ENCODE measurements at regions not wholly inside any gene's neighbourhood (a gene's known extent, or its start where the extent isn't known, plus 50 kb on each side); places are given as distances from the start of the nearest gene placed in this dataset.

GRCh38 chr3:102122527-102122926, 273.2 kb downstream of the NFKBIZ start:
- H3K36me3 ChIP-seq (ENCODE audit: control insufficient read depth in 3 of 3, insufficient read depth in 3 of 3, low read length in 3 of 3) = no peaks in the 10 kb centered on the region
- no peak overlapping the region for H3K27ac ChIP-seq (ENCODE audit: low read depth, low read length)
- peaks cover 0 to 3% (median 0%) of the 10 kb centered on the region in 3 donors for H3K9me3 ChIP-seq (ENCODE audit: control insufficient read depth in 3 of 3, low read length in 3 of 3)
- H3K4me1 ChIP-seq (ENCODE audit: control insufficient read depth in 3 of 3, insufficient read depth in 3 of 3, low read length in 3 of 3) = no peaks in the 10 kb centered on the region
- H3K27me3 ChIP-seq (ENCODE audit: control insufficient read depth in 3 of 3, insufficient read depth in 3 of 3, low read length in 3 of 3) = no peaks in the 10 kb centered on the region
- H3K9ac ChIP-seq (ENCODE audit: low read depth in 1 of 3, low read length in 3 of 3) = no peak overlapping the region
- no peak overlapping the region for H3K4me3 ChIP-seq (ENCODE audit: low read length in 3 of 3)

- H3K27ac ChIP-seq (ENCODE audit: low read depth, low read length) = no peak overlapping the region
These were observed 274.4 kb downstream of the NFKBIZ start for GRCh38 chr3:102123590-102124190.

DNA sequence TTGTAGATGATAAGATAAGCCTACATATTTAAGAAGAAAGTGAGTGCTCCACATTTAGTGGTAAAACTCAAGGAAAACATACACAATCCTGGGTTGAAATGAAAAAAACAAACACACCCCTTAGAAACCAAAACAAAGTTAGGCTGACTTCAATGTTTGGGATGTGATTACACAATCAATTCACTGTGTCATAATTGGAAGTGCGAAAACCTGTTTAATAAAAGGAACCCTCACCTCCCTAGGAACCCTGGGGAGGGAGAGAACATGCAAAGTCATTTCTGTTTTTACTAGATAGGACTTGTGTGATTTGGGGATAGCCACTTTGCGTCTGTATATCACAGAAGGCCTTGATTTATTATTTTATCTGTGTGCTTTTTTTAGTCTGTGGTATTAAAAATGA, 275.0 kb downstream of the NFKBIZ start:
- no peak overlapping the region for H3K27ac ChIP-seq (ENCODE audit: low read depth, low read length)
- no peaks in the 10 kb centered on the region for H3K36me3 ChIP-seq (ENCODE audit: control insufficient read depth in 3 of 3, insufficient read depth in 3 of 3, low read length in 3 of 3)
- no peaks in the 10 kb centered on the region for H3K27me3 ChIP-seq (ENCODE audit: control insufficient read depth in 3 of 3, insufficient read depth in 3 of 3, low read length in 3 of 3)
- H3K9me3 ChIP-seq (ENCODE audit: control insufficient read depth in 3 of 3, low read length in 3 of 3) = peaks cover 0 to 3% (median 0%) of the 10 kb centered on the region in 3 donors
- H3K9ac ChIP-seq (ENCODE audit: low read depth in 1 of 3, low read length in 3 of 3) = no peak overlapping the region
- H3K4me3 ChIP-seq (ENCODE audit: low read length in 3 of 3) = no peak overlapping the region
- no peaks in the 10 kb centered on the region for H3K4me1 ChIP-seq (ENCODE audit: control insufficient read depth in 3 of 3, insufficient read depth in 3 of 3, low read length in 3 of 3)

More at GRCh38 chr3:102123590-102124190, 274.4 kb downstream of the NFKBIZ start:
- H3K4me1 ChIP-seq (ENCODE audit: control insufficient read depth in 3 of 3, insufficient read depth in 3 of 3, low read length in 3 of 3) = no peaks in the 10 kb centered on the region
- H3K9me3 ChIP-seq (ENCODE audit: control insufficient read depth in 3 of 3, low read length in 3 of 3) = peaks cover 0 to 3% (median 0%) of the 10 kb centered on the region in 3 donors
- no peak overlapping the region for H3K9ac ChIP-seq (ENCODE audit: low read depth in 1 of 3, low read length in 3 of 3)
- no peaks in the 10 kb centered on the region for H3K36me3 ChIP-seq (ENCODE audit: control insufficient read depth in 3 of 3, insufficient read depth in 3 of 3, low read length in 3 of 3)
- no peaks in the 10 kb centered on the region for H3K27me3 ChIP-seq (ENCODE audit: control insufficient read depth in 3 of 3, insufficient read depth in 3 of 3, low read length in 3 of 3)
- no peak overlapping the region for H3K4me3 ChIP-seq (ENCODE audit: low read length in 3 of 3)

GRCh38 chr3:102124704-102125103, 275.4 kb downstream of the NFKBIZ start:
- Histone ChIP-seq H3K9me3 (ENCODE audit: control insufficient read depth in 3 of 3, low read length in 3 of 3) (peaks cover 0 to 3% (median 0%) of the 10 kb centered on the region in 3 donors), H3K4me1 (ENCODE audit: control insufficient read depth in 3 of 3, insufficient read depth in 3 of 3, low read length in 3 of 3) (no peaks in the 10 kb centered on the region), H3K36me3 (ENCODE audit: control insufficient read depth in 3 of 3, insufficient read depth in 3 of 3, low read length in 3 of 3) (no peaks in the 10 kb centered on the region), H3K4me3 (ENCODE audit: low read length in 3 of 3) (no peak overlapping the region), H3K27me3 (ENCODE audit: control insufficient read depth in 3 of 3, insufficient read depth in 3 of 3, low read length in 3 of 3) (no peaks in the 10 kb centered on the region), H3K27ac (ENCODE audit: low read depth, low read length) (no peak overlapping the region), H3K9ac (ENCODE audit: low read depth in 1 of 3, low read length in 3 of 3) (no peak overlapping the region)

GRCh38 chr3:102125197-102125993, 276.1 kb downstream of the NFKBIZ start:
- Histone ChIP-seq H3K27ac (ENCODE audit: low read depth, low read length) (no peak overlapping the region), H3K4me3 (ENCODE audit: low read length in 3 of 3) (no peak overlapping the region), H3K27me3 (ENCODE audit: control insufficient read depth in 3 of 3, insufficient read depth in 3 of 3, low read length in 3 of 3) (no peaks in the 10 kb centered on the region), H3K9me3 (ENCODE audit: control insufficient read depth in 3 of 3, low read length in 3 of 3) (peaks cover 0 to 3% (median 0%) of the 10 kb centered on the region in 3 donors), H3K9ac (ENCODE audit: low read depth in 1 of 3, low read length in 3 of 3) (no peak overlapping the region), H3K4me1 (ENCODE audit: control insufficient read depth in 3 of 3, insufficient read depth in 3 of 3, low read length in 3 of 3) (peaks cover 0 to 4% (median 0%) of the 10 kb centered on the region in 3 donors), H3K36me3 (ENCODE audit: control insufficient read depth in 3 of 3, insufficient read depth in 3 of 3, low read length in 3 of 3) (no peaks in the 10 kb centered on the region)

- Histone ChIP-seq H3K36me3 (ENCODE audit: control insufficient read depth in 3 of 3, insufficient read depth in 3 of 3, low read length in 3 of 3) (no peaks in the 10 kb centered on the region), H3K27me3 (ENCODE audit: control insufficient read depth in 3 of 3, insufficient read depth in 3 of 3, low read length in 3 of 3) (no peaks in the 10 kb centered on the region), H3K27ac (ENCODE audit: low read depth, low read length) (no peak overlapping the region), H3K4me3 (ENCODE audit: low read length in 3 of 3) (no peak overlapping the region), H3K4me1 (ENCODE audit: control insufficient read depth in 3 of 3, insufficient read depth in 3 of 3, low read length in 3 of 3) (peaks cover 0 to 5% (median 0%) of the 10 kb centered on the region in 3 donors), H3K9me3 (ENCODE audit: control insufficient read depth in 3 of 3, low read length in 3 of 3) (peaks cover 0 to 3% (median 0%) of the 10 kb centered on the region in 3 donors), H3K9ac (ENCODE audit: low read depth in 1 of 3, low read length in 3 of 3) (no peak overlapping the region)
These were observed 276.7 kb downstream of the NFKBIZ start for GRCh38 chr3:102125994-102126368.

DNA sequence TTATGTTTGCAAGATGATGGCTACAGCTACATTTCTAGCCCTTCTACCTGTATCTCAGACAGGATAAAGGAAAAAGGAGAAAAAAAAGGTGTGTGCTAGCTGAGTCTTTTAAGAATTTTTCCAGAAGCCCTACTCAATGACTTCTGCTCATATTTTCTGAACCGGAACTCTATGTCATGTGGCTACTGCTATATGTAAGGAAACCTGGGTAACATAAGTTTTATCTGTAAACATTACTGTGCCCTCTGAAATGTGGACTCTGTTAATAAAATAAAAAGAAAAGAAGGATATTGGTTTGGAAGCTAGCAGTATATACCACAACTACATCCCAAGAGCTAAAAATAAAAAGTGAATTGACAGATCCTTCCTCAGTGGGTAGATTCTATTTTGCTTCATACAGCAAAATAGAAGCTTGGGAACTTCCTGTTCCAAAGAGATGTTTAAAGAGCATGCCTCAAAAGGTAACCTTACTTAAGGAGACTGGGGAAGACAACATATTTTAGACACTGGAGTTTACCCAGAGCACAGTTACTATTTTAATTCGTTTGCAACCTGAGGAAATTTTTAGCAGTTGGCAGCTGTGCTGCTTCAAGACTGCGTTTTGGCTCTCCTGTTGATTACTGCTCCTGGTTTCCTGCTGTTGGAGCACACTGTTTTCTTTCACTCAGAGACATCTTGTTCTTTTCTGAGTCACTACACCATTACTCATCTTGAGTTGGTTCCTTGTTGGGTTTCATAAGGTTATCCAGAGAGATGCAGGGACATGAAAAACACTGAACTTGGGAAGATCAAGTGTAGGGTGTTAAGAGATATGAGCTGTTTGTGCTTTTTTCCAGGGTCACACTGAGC, 280.7 kb downstream of the NFKBIZ start:
- Histone ChIP-seq H3K9ac (ENCODE audit: low read depth in 1 of 3, low read length in 3 of 3) (no peak overlapping the region), H3K27me3 (ENCODE audit: control insufficient read depth in 3 of 3, insufficient read depth in 3 of 3, low read length in 3 of 3) (no peaks in the 10 kb centered on the region)

GRCh38 chr3:102132370-102132769, 283.1 kb downstream of the NFKBIZ start:
- no peak overlapping the region for H3K9ac ChIP-seq (ENCODE audit: low read depth in 1 of 3, low read length in 3 of 3)
- peaks cover 0 to 5% (median 0%) of the 10 kb centered on the region in 3 donors for H3K4me1 ChIP-seq (ENCODE audit: control insufficient read depth in 3 of 3, insufficient read depth in 3 of 3, low read length in 3 of 3)
- no peaks in the 10 kb centered on the region for H3K27me3 ChIP-seq (ENCODE audit: control insufficient read depth in 3 of 3, insufficient read depth in 3 of 3, low read length in 3 of 3)
- H3K36me3 ChIP-seq (ENCODE audit: control insufficient read depth in 3 of 3, insufficient read depth in 3 of 3, low read length in 3 of 3) = no peaks in the 10 kb centered on the region
- no peak overlapping the region for H3K4me3 ChIP-seq (ENCODE audit: low read length in 3 of 3)
- no peak overlapping the region for H3K27ac ChIP-seq (ENCODE audit: low read depth, low read length)
- no peaks in the 10 kb centered on the region for H3K9me3 ChIP-seq (ENCODE audit: control insufficient read depth in 3 of 3, low read length in 3 of 3)

More for the DNA sequence above, 280.7 kb downstream of the NFKBIZ start:
- Histone ChIP-seq H3K4me3 (ENCODE audit: low read length in 3 of 3) (no peak overlapping the region), H3K9me3 (ENCODE audit: control insufficient read depth in 3 of 3, low read length in 3 of 3) (no peaks in the 10 kb centered on the region), H3K36me3 (ENCODE audit: control insufficient read depth in 3 of 3, insufficient read depth in 3 of 3, low read length in 3 of 3) (no peaks in the 10 kb centered on the region), H3K27ac (ENCODE audit: low read depth, low read length) (peak overlapping the region; percentile 25), H3K4me1 (ENCODE audit: control insufficient read depth in 3 of 3, insufficient read depth in 3 of 3, low read length in 3 of 3) (peaks cover 0 to 5% (median 0%) of the 10 kb centered on the region in 3 donors)

DNA sequence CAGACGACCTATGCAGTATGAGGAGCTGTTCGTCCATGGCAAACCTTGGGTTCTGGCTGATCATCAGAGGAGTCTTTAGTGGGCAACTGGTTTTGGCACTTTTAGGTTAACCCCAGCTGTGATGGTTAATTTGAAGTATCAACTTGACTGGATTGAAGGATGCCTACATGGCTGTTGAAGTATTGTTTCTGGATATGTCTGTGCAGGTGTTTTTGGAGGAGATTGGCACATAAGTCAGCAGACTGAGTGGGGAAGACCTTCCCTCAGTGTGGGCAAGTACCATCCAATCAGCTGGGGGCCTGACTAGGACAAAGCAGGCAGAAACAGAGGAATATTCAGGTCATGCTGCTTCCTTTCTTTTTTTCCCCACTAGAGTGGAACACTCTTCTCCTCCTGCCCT, 284.1 kb downstream of the NFKBIZ start:
- no peak overlapping the region for H3K27ac ChIP-seq (ENCODE audit: low read depth, low read length)
- H3K27me3 ChIP-seq (ENCODE audit: control insufficient read depth in 3 of 3, insufficient read depth in 3 of 3, low read length in 3 of 3) = no peaks in the 10 kb centered on the region
- H3K36me3 ChIP-seq (ENCODE audit: control insufficient read depth in 3 of 3, insufficient read depth in 3 of 3, low read length in 3 of 3) = no peaks in the 10 kb centered on the region
- H3K9me3 ChIP-seq (ENCODE audit: control insufficient read depth in 3 of 3, low read length in 3 of 3) = no peaks in the 10 kb centered on the region
- no peak overlapping the region for H3K9ac ChIP-seq (ENCODE audit: low read depth in 1 of 3, low read length in 3 of 3)
- H3K4me3 ChIP-seq (ENCODE audit: low read length in 3 of 3) = no peak overlapping the region
- peaks cover 0 to 5% (median 0%) of the 10 kb centered on the region in 3 donors for H3K4me1 ChIP-seq (ENCODE audit: control insufficient read depth in 3 of 3, insufficient read depth in 3 of 3, low read length in 3 of 3)
